ENCODE measurements at regions not wholly inside any gene's neighbourhood (a gene's known extent, or its start where the extent isn't known, plus 50 kb on each side); places are given as distances from the start of the nearest gene placed in this dataset.

DNA sequence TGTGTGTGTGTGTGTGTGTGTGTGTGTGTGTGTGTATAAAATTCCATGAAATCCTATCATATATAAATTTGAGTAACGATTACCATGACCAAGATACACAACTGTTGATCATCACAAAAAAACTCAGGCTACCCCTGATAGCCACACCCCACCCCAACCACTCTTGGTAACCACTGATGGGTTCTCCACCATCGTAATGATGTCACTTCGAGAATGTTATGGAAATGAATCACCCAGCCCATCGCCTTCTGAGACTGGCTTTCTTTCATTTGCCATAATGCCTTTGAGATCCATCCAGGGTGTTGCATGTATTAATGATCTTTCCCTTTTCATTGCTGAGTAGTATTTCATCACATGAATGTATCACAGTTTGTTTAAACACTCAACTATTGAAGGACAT lies 496.0 kb downstream of the MIAT start:
- Histone ChIP-seq H3K27ac (ENCODE audit: low read depth in 2 of 2, low read length in 2 of 2) (no peak overlapping the region), H3K9me3 (ENCODE audit: control insufficient read depth in 2 of 3, insufficient read depth in 1 of 3, low read length in 3 of 3) (no peaks in the 10 kb centered on the region), H3K36me3 (ENCODE audit: control insufficient read depth in 2 of 3, insufficient read depth in 3 of 3, low read length in 3 of 3) (no peaks in the 10 kb centered on the region), H3K9ac (ENCODE audit: low read length in 3 of 3) (no peak overlapping the region), H3K4me1 (ENCODE audit: control insufficient read depth in 2 of 3, insufficient read depth in 2 of 3, low read depth in 1 of 3, low read length in 3 of 3) (no peaks in the 10 kb centered on the region), H3K4me3 (ENCODE audit: low read length in 3 of 3) (no peak overlapping the region), H3K27me3 (ENCODE audit: control insufficient read depth, insufficient read depth, low read length) (no peaks in the 10 kb centered on the region)
- DNase-seq (no peak), FAIRE-seq (no peak)
- TF ChIP-seq, protein P1, sequence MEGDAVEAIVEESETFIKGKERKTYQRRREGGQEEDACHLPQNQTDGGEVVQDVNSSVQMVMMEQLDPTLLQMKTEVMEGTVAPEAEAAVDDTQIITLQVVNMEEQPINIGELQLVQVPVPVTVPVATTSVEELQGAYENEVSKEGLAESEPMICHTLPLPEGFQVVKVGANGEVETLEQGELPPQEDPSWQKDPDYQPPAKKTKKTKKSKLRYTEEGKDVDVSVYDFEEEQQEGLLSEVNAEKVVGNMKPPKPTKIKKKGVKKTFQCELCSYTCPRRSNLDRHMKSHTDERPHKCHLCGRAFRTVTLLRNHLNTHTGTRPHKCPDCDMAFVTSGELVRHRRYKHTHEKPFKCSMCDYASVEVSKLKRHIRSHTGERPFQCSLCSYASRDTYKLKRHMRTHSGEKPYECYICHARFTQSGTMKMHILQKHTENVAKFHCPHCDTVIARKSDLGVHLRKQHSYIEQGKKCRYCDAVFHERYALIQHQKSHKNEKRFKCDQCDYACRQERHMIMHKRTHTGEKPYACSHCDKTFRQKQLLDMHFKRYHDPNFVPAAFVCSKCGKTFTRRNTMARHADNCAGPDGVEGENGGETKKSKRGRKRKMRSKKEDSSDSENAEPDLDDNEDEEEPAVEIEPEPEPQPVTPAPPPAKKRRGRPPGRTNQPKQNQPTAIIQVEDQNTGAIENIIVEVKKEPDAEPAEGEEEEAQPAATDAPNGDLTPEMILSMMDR (IDR thresholded peaks at IDR 0.05; ENCODE audit: borderline replicate concordance, extremely low read depth, insufficient read depth), result no peak
- intact Hi-C loops (cut with DNase I), result no loop called here

DNA sequence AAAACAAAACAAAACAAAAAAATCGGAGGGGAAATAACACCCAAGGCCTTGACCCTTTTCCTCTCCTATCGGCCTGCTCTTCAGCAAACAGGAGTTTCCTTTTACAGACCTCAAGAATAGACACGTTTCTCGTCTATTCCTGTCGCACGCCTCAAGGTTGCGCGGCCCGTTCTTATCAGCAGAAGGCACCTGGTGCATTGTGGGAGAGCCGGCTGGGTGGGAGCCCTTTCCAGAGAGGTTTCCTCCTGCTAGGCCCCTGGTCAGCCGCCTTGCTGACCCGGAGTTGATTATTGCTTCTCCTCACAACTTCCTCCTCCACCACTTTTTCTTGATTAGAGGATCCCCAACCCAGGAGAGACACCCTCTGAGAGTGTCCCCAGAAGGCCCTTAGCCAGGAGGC lies 497.3 kb downstream of the MIAT start:
- Histone ChIP-seq H3K36me3 (ENCODE audit: control insufficient read depth in 2 of 3, insufficient read depth in 3 of 3, low read length in 3 of 3) (no peaks in the 10 kb centered on the region), H3K27ac (ENCODE audit: low read depth in 2 of 2, low read length in 2 of 2) (no peak overlapping the region), H3K4me1 (ENCODE audit: control insufficient read depth in 2 of 3, insufficient read depth in 2 of 3, low read depth in 1 of 3, low read length in 3 of 3) (no peaks in the 10 kb centered on the region), H3K27me3 (ENCODE audit: control insufficient read depth, insufficient read depth, low read length) (no peaks in the 10 kb centered on the region), H3K4me3 (ENCODE audit: low read length in 3 of 3) (no peak overlapping the region), H3K9me3 (ENCODE audit: control insufficient read depth in 2 of 3, insufficient read depth in 1 of 3, low read length in 3 of 3) (no peaks in the 10 kb centered on the region), H3K9ac (ENCODE audit: low read length in 3 of 3) (no peak overlapping the region)
- intact Hi-C loops (cut with DNase I), result no loop called here
- DNase-seq (no peak), FAIRE-seq (no peak)
- TF ChIP-seq, protein P1 (IDR thresholded peaks at IDR 0.05; ENCODE audit: borderline replicate concordance, extremely low read depth, insufficient read depth), result no peak

GRCh38 chr22:27156821-27157489 lies 499.6 kb downstream of the MIAT start:
- no peak overlapping the region for H3K4me3 ChIP-seq (ENCODE audit: low read length in 3 of 3)
- DNase-seq (no peak), FAIRE-seq (no peak)
- intact Hi-C loops (cut with DNase I), result no loop called here
- no peaks in the 10 kb centered on the region for H3K9me3 ChIP-seq (ENCODE audit: control insufficient read depth in 2 of 3, insufficient read depth in 1 of 3, low read length in 3 of 3)
- H3K4me1 ChIP-seq (ENCODE audit: control insufficient read depth in 2 of 3, insufficient read depth in 2 of 3, low read depth in 1 of 3, low read length in 3 of 3), result no peaks in the 10 kb centered on the region
- no peak overlapping the region for H3K27ac ChIP-seq (ENCODE audit: low read depth in 2 of 2, low read length in 2 of 2)
- H3K27me3 ChIP-seq (ENCODE audit: control insufficient read depth, insufficient read depth, low read length), result peaks cover 2% of the 10 kb centered on the region
- no peaks in the 10 kb centered on the region for H3K36me3 ChIP-seq (ENCODE audit: control insufficient read depth in 2 of 3, insufficient read depth in 3 of 3, low read length in 3 of 3)
- no peak overlapping the region for H3K9ac ChIP-seq (ENCODE audit: low read length in 3 of 3)
- TF ChIP-seq, protein P1 (IDR thresholded peaks at IDR 0.05; ENCODE audit: borderline replicate concordance, extremely low read depth, insufficient read depth), result no peak

All from kidney (tissue), 13 donors.